Ureter (tissue), 1 donor: ENCODE measurements at regions not wholly inside any gene's neighbourhood (a gene's known extent, or its start where the extent isn't known, plus 50 kb on each side); places are given as distances from the start of the nearest gene placed in this dataset.
A peak's percentile ranks its signal among the peaks of the same experiment; 100 is the strongest.
"Not testable (repeated sequence)": the region's sequence is repeated elsewhere in the genome, so short reads cannot be mapped to it uniquely, and the experiment has no call there.

ENCODE experiments used
- DNase-seq: peaks from one replicate; pipeline ENCODE4 v3.0.0-alpha.2; 2020; ENCODE audit warnings: low spot score
- donor health status: DM: yes; HTN: yes; CAD: no.

- DNase-seq: peak; percentile 44
Observed at GRCh38 chr6:167546611-167547327, 221.9 kb downstream of the TTLL2 start.

GRCh38 chr6:167547328-167547692 is 222.4 kb downstream of the TTLL2 start:
- no peak for DNase-seq

- no peak for DNase-seq
Observed at GRCh38 chr6:167547751-167548150, 222.9 kb downstream of the TTLL2 start.

GRCh38 chr6:167548451-167548850 is 223.6 kb downstream of the TTLL2 start:
- no peak for DNase-seq

GRCh38 chr6:167549213-167549612 is 224.3 kb downstream of the TTLL2 start:
- no peak for DNase-seq

GRCh38 chr6:167550941-167551627 is 226.2 kb downstream of the TTLL2 start:
- peak; percentile 89 for DNase-seq

GRCh38 chr6:167551628-167552257 is 226.9 kb downstream of the TTLL2 start:
- peak; percentile 41 for DNase-seq

- no peak for DNase-seq
Observed at GRCh38 chr6:167552258-167552630, 227.4 kb downstream of the TTLL2 start.

GRCh38 chr6:167552961-167553735 is 228.3 kb downstream of the TTLL2 start:
- DNase-seq: no peak

GRCh38 chr6:167553736-167554119 is 228.8 kb downstream of the TTLL2 start:
- no peak for DNase-seq

GRCh38 chr6:167554854-167555253 is 230.0 kb downstream of the TTLL2 start:
- no peak for DNase-seq

GRCh38 chr6:167555836-167556235 is 230.9 kb downstream of the TTLL2 start:
- no peak for DNase-seq

GRCh38 chr6:167557675-167558074 is 232.8 kb downstream of the TTLL2 start:
- no peak for DNase-seq

- no peak for DNase-seq
Observed at GRCh38 chr6:167558246-167559177, 233.6 kb downstream of the TTLL2 start.

GRCh38 chr6:167559675-167560479 is 235.0 kb downstream of the TTLL2 start:
- DNase-seq: peak; percentile 36

GRCh38 chr6:167560673-167561569 is 236.0 kb downstream of the TTLL2 start:
- no peak for DNase-seq

- DNase-seq: not testable (repeated sequence)
Observed at GRCh38 chr6:167562862-167563261, 238.0 kb downstream of the TTLL2 start.

GRCh38 chr6:167564416-167565250 is 239.7 kb downstream of the TTLL2 start:
- peak; percentile 38 for DNase-seq
